Left lung (tissue), 4 donors: ENCODE measurements at regions not wholly inside any gene's neighbourhood (a gene's known extent, or its start where the extent isn't known, plus 50 kb on each side); places are given as distances from the start of the nearest gene placed in this dataset.
A peak's percentile ranks its signal among the peaks of the same experiment; 100 is the strongest.

ENCODE experiments used
- ATAC-seq: fragments of 200-7000 bp; cut with Tn5 transposase; one replicate; pipeline ENCODE4 v1.9.1; 2020; ENCODE audit warnings: moderate library complexity
- DNase-seq, 4 donors: peaks; one replicate each; pipeline ENCODE4 v3.0.0-alpha.2; 2013 to 2020
- H3K27ac ChIP-seq, 2 donors: fragments of 200-600 bp; sonication (generic) in 1 of 2; one replicate each; pipeline versions ENCODE4 v1.5.0 to v1.8.0; 2020 to 2021
- H3K27me3 ChIP-seq, 2 donors: fragments of 200-600 bp; sonication (generic) in 1 of 2; one replicate each; pipeline versions ENCODE4 v1.5.0 to v1.8.0; 2020 to 2021
- H3K36me3 ChIP-seq, 2 donors: fragments of 200-600 bp; sonication (generic) in 1 of 2; one replicate each; pipeline versions ENCODE4 v1.5.0 to v1.8.0; 2020 to 2021
- H3K4me1 ChIP-seq, 2 donors: fragments of 200-600 bp; one replicate each; pipeline ENCODE4 v1.8.0; 2021
- H3K4me3 ChIP-seq, 2 donors: fragments of 200-600 bp; sonication (generic) in 1 of 2; one replicate each; pipeline versions ENCODE4 v1.5.0 to v1.8.0; 2020 to 2021; ENCODE audit warnings: mild to moderate bottlenecking in 1 of 2
- H3K9me3 ChIP-seq, 2 donors: fragments of 200-600 bp; sonication (generic) in 1 of 2; one replicate each; pipeline versions ENCODE4 v1.5.0 to v1.8.0; 2020 to 2021
- intact Hi-C, 2 donors: fragments of 100-400 bp; cut with DNase I; formaldehyde crosslinking; loops; one replicate each; pipeline versions ENCODE4 v1.11.2 to v1.14.2; 2022
- TF ChIP-seq, protein P1 (sequence below), 2 donors: fragments of 200-600 bp; sonication (generic) in 1 of 2; IDR thresholded peaks; one replicate each; pipeline versions ENCODE4 v1.5.0 to v1.8.0; 2021; ENCODE audit warnings: antibody characterized with exemption in 2 of 2
- donor health status: DM: no; HTN: yes; CAD: no.
- donor health status: DM: no; HTN: no; CAD: no.

DNA sequence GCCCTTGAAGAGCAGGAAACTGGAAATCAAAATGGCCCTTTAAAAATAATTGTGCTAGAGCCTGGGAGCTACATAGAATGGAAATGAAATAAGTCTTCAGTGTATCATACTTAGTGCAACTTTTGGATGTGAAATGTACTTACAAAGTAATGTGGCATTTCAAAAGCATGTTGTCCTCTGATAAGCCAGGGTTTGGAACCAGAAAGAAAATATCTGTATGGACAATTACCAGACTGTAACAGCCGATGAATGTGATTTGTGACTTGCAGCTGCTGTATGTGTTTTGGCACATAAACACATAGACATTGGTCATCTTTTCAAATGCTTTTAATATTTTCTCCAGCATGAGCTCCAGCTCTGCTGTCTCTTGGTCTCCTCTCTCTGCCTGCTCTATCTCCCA, 546.4 kb downstream of the OMA1 start:
- TF ChIP-seq, protein P1, sequence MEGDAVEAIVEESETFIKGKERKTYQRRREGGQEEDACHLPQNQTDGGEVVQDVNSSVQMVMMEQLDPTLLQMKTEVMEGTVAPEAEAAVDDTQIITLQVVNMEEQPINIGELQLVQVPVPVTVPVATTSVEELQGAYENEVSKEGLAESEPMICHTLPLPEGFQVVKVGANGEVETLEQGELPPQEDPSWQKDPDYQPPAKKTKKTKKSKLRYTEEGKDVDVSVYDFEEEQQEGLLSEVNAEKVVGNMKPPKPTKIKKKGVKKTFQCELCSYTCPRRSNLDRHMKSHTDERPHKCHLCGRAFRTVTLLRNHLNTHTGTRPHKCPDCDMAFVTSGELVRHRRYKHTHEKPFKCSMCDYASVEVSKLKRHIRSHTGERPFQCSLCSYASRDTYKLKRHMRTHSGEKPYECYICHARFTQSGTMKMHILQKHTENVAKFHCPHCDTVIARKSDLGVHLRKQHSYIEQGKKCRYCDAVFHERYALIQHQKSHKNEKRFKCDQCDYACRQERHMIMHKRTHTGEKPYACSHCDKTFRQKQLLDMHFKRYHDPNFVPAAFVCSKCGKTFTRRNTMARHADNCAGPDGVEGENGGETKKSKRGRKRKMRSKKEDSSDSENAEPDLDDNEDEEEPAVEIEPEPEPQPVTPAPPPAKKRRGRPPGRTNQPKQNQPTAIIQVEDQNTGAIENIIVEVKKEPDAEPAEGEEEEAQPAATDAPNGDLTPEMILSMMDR (IDR thresholded peaks at IDR 0.05), result no peak
- no peak overlapping the region for H3K27ac ChIP-seq
- intact Hi-C loops, result no loop called here
- no peaks in the 10 kb centered on the region for H3K27me3 ChIP-seq
- no peaks in the 10 kb centered on the region for H3K36me3 ChIP-seq
- H3K4me1 ChIP-seq, result no peaks in the 10 kb centered on the region
- no peak overlapping the region for H3K4me3 ChIP-seq
- DNase-seq, result peak in 2 of 4 donors; percentile 73 to 87
- H3K9me3 ChIP-seq, result no peaks in the 10 kb centered on the region
- no peak for ATAC-seq

- no peaks in the 10 kb centered on the region for H3K9me3 ChIP-seq
- no peak overlapping the region for H3K27ac ChIP-seq
- TF ChIP-seq, protein P1 (IDR thresholded peaks at IDR 0.05), result no peak
- ATAC-seq (no peak), DNase-seq (no peak)
- H3K4me1 ChIP-seq, result no peaks in the 10 kb centered on the region
- no peaks in the 10 kb centered on the region for H3K27me3 ChIP-seq
- H3K4me3 ChIP-seq, result no peak overlapping the region
- H3K36me3 ChIP-seq, result no peaks in the 10 kb centered on the region
- intact Hi-C loops, result no loop called here
Measured at GRCh38 chr1:57996400-57996799, 550.1 kb downstream of the OMA1 start.

DNA sequence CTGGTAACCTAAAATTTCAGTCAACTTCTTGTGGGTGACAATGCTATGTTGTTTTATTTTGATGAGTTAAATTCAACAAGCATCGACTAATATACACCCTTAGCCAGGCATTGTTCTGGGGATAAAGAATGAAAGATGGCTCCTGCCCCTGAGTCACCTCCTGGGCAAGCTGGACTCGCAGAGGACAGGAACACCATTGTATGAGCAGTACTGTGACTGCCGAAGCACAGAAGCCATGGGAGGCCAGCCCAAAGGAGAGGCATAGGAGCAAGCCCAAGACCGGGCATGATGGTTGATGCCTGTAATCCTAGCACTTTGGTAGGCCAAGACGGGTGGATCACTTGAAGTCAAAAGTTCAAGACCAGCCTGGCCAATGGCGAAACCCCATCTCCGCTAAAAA, 555.2 kb downstream of the OMA1 start:
- Histone ChIP-seq H3K27me3 (no peaks in the 10 kb centered on the region), H3K27ac (no peak overlapping the region), H3K9me3 (no peaks in the 10 kb centered on the region), H3K36me3 (no peaks in the 10 kb centered on the region), H3K4me1 (no peaks in the 10 kb centered on the region), H3K4me3 (no peak overlapping the region)
- DNase-seq, result no peak
- ATAC-seq, result no peak
- intact Hi-C loops, result no loop called here
- TF ChIP-seq, protein P1 (IDR thresholded peaks at IDR 0.05), result no peak

- Histone ChIP-seq H3K27me3 (no peaks in the 10 kb centered on the region), H3K9me3 (no peaks in the 10 kb centered on the region), H3K4me1 (no peaks in the 10 kb centered on the region), H3K27ac (no peak overlapping the region), H3K36me3 (no peaks in the 10 kb centered on the region), H3K4me3 (no peak overlapping the region)
- TF ChIP-seq, protein P1 (IDR thresholded peaks at IDR 0.05), result no peak
- DNase-seq (no peak), ATAC-seq (no peak)
- intact Hi-C loops, result no loop called here
Measured at GRCh38 chr1:57989877-57990276, 556.6 kb downstream of the OMA1 start.

GRCh38 chr1:57987523-57987922, 559.0 kb downstream of the OMA1 start:
- no peak overlapping the region for H3K27ac ChIP-seq
- H3K36me3 ChIP-seq, result no peaks in the 10 kb centered on the region
- DNase-seq (no peak), ATAC-seq (no peak)
- H3K4me3 ChIP-seq, result no peak overlapping the region
- intact Hi-C loops, result no loop called here
- no peaks in the 10 kb centered on the region for H3K4me1 ChIP-seq
- no peaks in the 10 kb centered on the region for H3K27me3 ChIP-seq
- no peaks in the 10 kb centered on the region for H3K9me3 ChIP-seq
- TF ChIP-seq, protein P1 (IDR thresholded peaks at IDR 0.05), result no peak
